Prostate gland (tissue), 2 donors: ENCODE measurements at regions not wholly inside any gene's neighbourhood (a gene's known extent, or its start where the extent isn't known, plus 50 kb on each side); places are given as distances from the start of the nearest gene placed in this dataset.

Experiments used
- DNase-seq: peaks from one replicate; pipeline ENCODE4 v3.0.0-alpha.2; 2019; ENCODE audit warnings: low spot score
- H3K27ac ChIP-seq, 2 donors: fragments of 200-600 bp; sonication (generic); 2 replicates each; pipeline ENCODE4 v1.5.1; 2017 to 2019
- H3K27me3 ChIP-seq: fragments of 200-600 bp; sonication (generic); replicated peaks from 2 replicates; pipeline ENCODE4 v1.5.1; 2019; ENCODE audit not compliant: insufficient read depth
- H3K36me3 ChIP-seq, 2 donors: fragments of 200-600 bp; sonication (generic); 1 replicate in 1 of 2; 2 replicates in 1 of 2; pipeline versions ENCODE4 v1.5.1 to v1.8.1; 2017 to 2019
- H3K4me1 ChIP-seq: fragments of 200-600 bp; sonication (generic); replicated peaks from 2 replicates; pipeline ENCODE4 v1.5.1; 2019
- H3K4me3 ChIP-seq, 2 donors: fragments of 200-600 bp; sonication (generic); 2 replicates each; pipeline ENCODE4 v1.5.1; 2017 to 2019
- H3K9me3 ChIP-seq: fragments of 200-600 bp; sonication (generic); 2 replicates; pipeline ENCODE4 v1.5.1; 2017
- POLR2A ChIP-seq: fragments of 450-650 bp; IDR thresholded peaks from one replicate; pipeline ENCODE4 v1.6.1; 2016; ENCODE audit warnings: antibody characterized with exemption, mild to moderate bottlenecking
- POLR2AphosphoS5 ChIP-seq: sonication (generic); formaldehyde crosslinking; IDR thresholded peaks from one replicate; pipeline ENCODE4 v1.6.1; 2017; ENCODE audit warnings: antibody characterized with exemption
- WGBS: methylation state at CpG from one replicate; pipeline ENCODE4 v1.1.5; 2018; 5-methylcytosine and 5-hydroxymethylcytosine counted together
- intact Hi-C: fragments of 100-400 bp; cut with DNase I; formaldehyde crosslinking; loops from one replicate; pipeline ENCODE4 v1.14.2; 2022
- TF ChIP-seq, protein P1 (sequence below), 4 experiments: fragments of 200-600 bp in 2 of 4; fragments of 450-650 bp in 2 of 4; sonication (generic) in 2 of 4; IDR thresholded peaks; 1 replicate in 3 of 4; 2 replicates in 1 of 4; pipeline ENCODE4 v1.5.1; 2016 to 2019; ENCODE audit warnings: antibody characterized with exemption in 4 of 4, mild to moderate bottlenecking in 2 of 4, moderate library complexity in 2 of 4

DNA sequence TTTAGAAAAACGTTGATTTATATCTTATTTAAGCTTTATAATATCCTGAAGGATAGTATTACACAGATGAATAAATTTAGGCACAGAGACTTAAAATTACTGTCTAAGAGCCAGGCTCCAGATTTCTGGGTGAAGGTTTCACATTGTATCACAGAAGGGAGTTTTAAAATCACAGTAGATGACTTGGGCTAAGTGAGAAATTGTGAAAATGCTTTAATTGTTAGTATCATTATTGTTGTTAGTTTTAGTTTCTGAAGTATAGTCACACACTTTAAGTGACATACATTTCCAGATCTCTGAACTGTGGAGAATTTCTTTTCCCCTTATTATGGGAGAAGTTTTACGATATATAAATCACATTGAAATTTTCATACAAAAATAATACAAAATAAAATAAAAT lies 83.5 kb downstream of the NDUFS5 start:
- H3K9me3 ChIP-seq, result no peaks in the 10 kb centered on the region
- TF ChIP-seq POLR2AphosphoS5 (no peak), POLR2A (no peak)
- TF ChIP-seq, protein P1, sequence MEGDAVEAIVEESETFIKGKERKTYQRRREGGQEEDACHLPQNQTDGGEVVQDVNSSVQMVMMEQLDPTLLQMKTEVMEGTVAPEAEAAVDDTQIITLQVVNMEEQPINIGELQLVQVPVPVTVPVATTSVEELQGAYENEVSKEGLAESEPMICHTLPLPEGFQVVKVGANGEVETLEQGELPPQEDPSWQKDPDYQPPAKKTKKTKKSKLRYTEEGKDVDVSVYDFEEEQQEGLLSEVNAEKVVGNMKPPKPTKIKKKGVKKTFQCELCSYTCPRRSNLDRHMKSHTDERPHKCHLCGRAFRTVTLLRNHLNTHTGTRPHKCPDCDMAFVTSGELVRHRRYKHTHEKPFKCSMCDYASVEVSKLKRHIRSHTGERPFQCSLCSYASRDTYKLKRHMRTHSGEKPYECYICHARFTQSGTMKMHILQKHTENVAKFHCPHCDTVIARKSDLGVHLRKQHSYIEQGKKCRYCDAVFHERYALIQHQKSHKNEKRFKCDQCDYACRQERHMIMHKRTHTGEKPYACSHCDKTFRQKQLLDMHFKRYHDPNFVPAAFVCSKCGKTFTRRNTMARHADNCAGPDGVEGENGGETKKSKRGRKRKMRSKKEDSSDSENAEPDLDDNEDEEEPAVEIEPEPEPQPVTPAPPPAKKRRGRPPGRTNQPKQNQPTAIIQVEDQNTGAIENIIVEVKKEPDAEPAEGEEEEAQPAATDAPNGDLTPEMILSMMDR (IDR thresholded peaks at IDR 0.05), result no peak
- H3K36me3 ChIP-seq, result no peaks in the 10 kb centered on the region
- no peak overlapping the region for H3K4me3 ChIP-seq
- intact Hi-C loops, result loop anchor here (10.0 kb wide), 1 partner anchor 275 kb away; no protein-coding TSS in a partner anchor
- H3K27ac ChIP-seq, result no peak overlapping the region
- no peak for DNase-seq
- peaks cover 21% of the 10 kb centered on the region for H3K4me1 ChIP-seq
- no peaks in the 10 kb centered on the region for H3K27me3 ChIP-seq
- 75% methylated on average over 2 of the region's 2 CpGs for WGBS

- intact Hi-C loops, result no loop called here
- DNase-seq, result no peak
- Histone ChIP-seq H3K9me3 (no peaks in the 10 kb centered on the region), H3K36me3 (no peaks in the 10 kb centered on the region), H3K27me3 (no peaks in the 10 kb centered on the region), H3K4me3 (no peak overlapping the region), H3K27ac (peak overlapping the region in 1 of 2 donors; percentile 21), H3K4me1 (peaks cover 21% of the 10 kb centered on the region)
- TF ChIP-seq POLR2AphosphoS5 (peak; percentile 4), POLR2A (no peak)
- WGBS, result 45% methylated on average over 3 of the region's 3 CpGs
These were observed 84.2 kb downstream of the NDUFS5 start for GRCh38 chr1:39110325-39110851.

GRCh38 chr1:39110882-39111281 lies 84.7 kb downstream of the NDUFS5 start:
- H3K27me3 ChIP-seq, result no peaks in the 10 kb centered on the region
- no peak for DNase-seq
- H3K4me1 ChIP-seq, result peaks cover 21% of the 10 kb centered on the region
- intact Hi-C loops, result no loop called here
- no peak for TF ChIP-seq POLR2A
- TF ChIP-seq, protein P1 (IDR thresholded peaks at IDR 0.05), result no peak
- no peak overlapping the region for H3K4me3 ChIP-seq
- 64% methylated on average over 1 of the region's 1 CpG for WGBS
- H3K27ac ChIP-seq, result peak overlapping the region in 1 of 2 donors; percentile 21
- H3K36me3 ChIP-seq, result no peaks in the 10 kb centered on the region
- no peaks in the 10 kb centered on the region for H3K9me3 ChIP-seq

- no peaks in the 10 kb centered on the region for H3K27me3 ChIP-seq
- 19% methylated on average over 2 of the region's 2 CpGs for WGBS
- peaks cover 17% of the 10 kb centered on the region for H3K4me1 ChIP-seq
- no peak overlapping the region for H3K4me3 ChIP-seq
- intact Hi-C loops, result no loop called here
- TF ChIP-seq, protein P1 (IDR thresholded peaks at IDR 0.05), result no peak
- TF ChIP-seq POLR2A (no peak), POLR2AphosphoS5 (no peak)
- H3K27ac ChIP-seq, result no peak overlapping the region
- H3K9me3 ChIP-seq, result no peaks in the 10 kb centered on the region
- H3K36me3 ChIP-seq, result no peaks in the 10 kb centered on the region
- no peak for DNase-seq
These were observed 87.1 kb downstream of the NDUFS5 start for GRCh38 chr1:39113109-39113743.

DNA sequence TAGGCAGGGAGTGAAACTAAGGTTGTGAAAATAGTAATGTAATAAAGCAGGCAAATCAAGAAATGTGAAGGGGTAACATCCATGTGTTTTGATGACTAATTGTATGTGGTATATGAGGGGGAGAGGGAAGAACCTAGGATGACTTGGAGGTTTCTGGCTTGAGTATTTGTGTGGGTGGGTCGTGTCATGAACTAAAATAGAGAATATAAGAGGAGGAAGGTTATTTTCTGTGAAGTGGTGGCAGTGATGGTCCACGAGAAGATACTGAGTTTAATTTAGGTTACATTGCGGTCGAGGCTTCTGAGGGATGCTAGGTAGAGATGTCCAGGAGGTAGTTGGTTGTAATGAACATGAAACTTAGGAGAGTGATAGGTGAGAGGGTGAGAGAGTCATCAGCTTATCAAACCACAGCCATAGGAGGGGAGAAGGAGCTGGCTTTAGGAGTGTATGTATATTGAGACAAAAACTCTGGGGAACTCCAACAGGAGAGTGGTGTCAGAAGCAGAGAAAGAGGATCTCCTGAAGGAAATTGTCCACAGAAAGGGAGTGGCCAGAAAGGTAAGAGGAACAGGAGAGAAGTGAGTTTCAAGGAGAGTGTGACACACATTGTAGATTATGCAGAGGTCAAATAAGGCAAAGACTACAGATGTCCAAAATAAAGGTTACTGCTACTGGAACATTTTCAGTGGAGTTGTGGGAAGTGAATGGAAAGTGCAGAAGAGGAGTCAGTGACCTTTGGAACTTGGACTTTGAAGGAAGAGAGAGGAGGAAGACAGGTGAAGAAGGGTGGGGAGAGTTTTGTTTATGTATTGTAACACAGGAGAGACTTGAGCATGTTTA lies 89.0 kb upstream of the MACF1 start:
- no peaks in the 10 kb centered on the region for H3K9me3 ChIP-seq
- no peak overlapping the region for H3K27ac ChIP-seq
- H3K4me3 ChIP-seq, result no peak overlapping the region
- no peaks in the 10 kb centered on the region for H3K36me3 ChIP-seq
- intact Hi-C loops, result no loop called here
- TF ChIP-seq POLR2A (no peak), POLR2AphosphoS5 (no peak)
- TF ChIP-seq, protein P1 (IDR thresholded peaks at IDR 0.05), result no peak
- no peaks in the 10 kb centered on the region for H3K27me3 ChIP-seq
- peaks cover 12% of the 10 kb centered on the region for H3K4me1 ChIP-seq
- DNase-seq, result no peak
- WGBS, result 77% methylated on average over 4 of the region's 4 CpGs
